HAP-1 (cell line): ENCODE measurements at regions not wholly inside any gene's neighbourhood (a gene's known extent, or its start where the extent isn't known, plus 50 kb on each side); places are given as distances from the start of the nearest gene placed in this dataset.
"Not testable (repeated sequence)": the region's sequence is repeated elsewhere in the genome, so short reads cannot be mapped to it uniquely, and the experiment has no call there.

Source experiments
- DNase-seq, 2 experiments: peaks; one replicate each; pipeline ENCODE4 v3.0.0-alpha.2; 2016 to 2020; ENCODE audit warnings: low spot score in 2 of 2
- H3K27me3 ChIP-seq: fragments of 250-450 bp; sonication (Bioruptor Pico); 2 replicates; pipeline ENCODE4 v1.5.1; 2020; ENCODE audit warnings: low read depth, mild to moderate bottlenecking, moderate library complexity
- H3K36me3 ChIP-seq: fragments of 250-450 bp; sonication (Bioruptor Pico); replicated peaks from 2 replicates; pipeline ENCODE4 v1.5.1; 2020; ENCODE audit warnings: mild to moderate bottlenecking
- H3K4me1 ChIP-seq: fragments of 250-450 bp; sonication (Bioruptor Pico); 2 replicates; pipeline ENCODE4 v1.5.1; 2020; ENCODE audit warnings: mild to moderate bottlenecking
- H3K4me3 ChIP-seq: fragments of 250-450 bp; sonication (Bioruptor Pico); 2 replicates; pipeline ENCODE4 v1.5.1; 2020; ENCODE audit warnings: mild to moderate bottlenecking, moderate library complexity
- H3K9me3 ChIP-seq: fragments of 250-450 bp; sonication (Bioruptor Pico); 2 replicates; pipeline ENCODE4 v1.5.1; 2020; ENCODE audit warnings: mild to moderate bottlenecking, moderate library complexity
- in situ Hi-C: fragments of 300-500 bp; cut with MboI; formaldehyde crosslinking; loops from 3 replicates; pipeline ENCODE4 v1.14.3; 2020; ENCODE audit warnings: low sequenced_read_pairs, inconsistent platforms, mixed read lengths

DNA sequence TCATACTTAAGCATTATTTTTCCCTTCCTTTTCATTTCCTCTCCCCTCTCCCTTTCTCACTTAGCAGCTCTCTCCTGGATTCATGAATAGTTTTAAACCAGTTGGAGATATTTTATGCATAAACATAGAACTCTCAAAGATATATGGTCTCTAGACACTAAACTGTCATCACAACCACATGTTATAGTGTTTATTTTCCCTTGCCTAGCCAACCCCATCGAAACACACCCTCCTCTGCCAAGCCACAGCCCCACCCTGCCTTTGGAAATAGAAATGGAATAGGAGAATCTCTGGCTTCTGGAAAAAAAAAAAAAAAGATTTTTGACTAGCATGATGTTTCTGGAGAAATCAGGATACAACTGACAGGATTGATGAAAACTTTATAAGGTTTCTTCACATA lies 64.8 kb upstream of the RBPJ start:
- no peaks in the 10 kb centered on the region for H3K4me1 ChIP-seq
- no peaks in the 10 kb centered on the region for H3K9me3 ChIP-seq
- no peaks in the 10 kb centered on the region for H3K36me3 ChIP-seq
- in situ Hi-C loops: no loop called here
- H3K4me3 ChIP-seq: no peak overlapping the region
- no peaks in the 10 kb centered on the region; the same call in 1 of the 2 replicates for H3K27me3 ChIP-seq
- no peak for DNase-seq

GRCh38 chr4:26257444-26257843 lies 63.4 kb upstream of the RBPJ start:
- DNase-seq, H3K36me3 ChIP-seq, in situ Hi-C loops, H3K4me3 ChIP-seq, H3K4me1 ChIP-seq, H3K9me3 ChIP-seq, H3K27me3 ChIP-seq: not testable (repeated sequence)

DNA sequence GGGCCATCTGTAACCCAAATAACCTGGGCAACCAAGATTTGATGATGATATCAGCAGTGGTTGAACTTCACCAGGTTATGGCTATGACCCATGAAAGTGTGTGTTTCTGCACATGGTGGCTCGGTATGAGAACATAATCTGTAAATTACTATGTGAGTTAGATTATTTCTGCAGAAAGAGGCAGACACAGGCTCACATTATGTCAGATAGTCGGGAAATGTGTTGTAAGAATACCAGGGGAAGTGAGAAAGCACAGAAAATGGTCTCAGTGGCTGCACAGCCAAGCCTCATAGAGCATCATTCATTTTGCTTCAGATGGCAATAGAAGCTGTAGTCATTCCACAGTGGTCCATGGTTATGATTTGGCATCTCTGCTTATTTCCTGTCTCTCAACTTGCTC lies 63.0 kb upstream of the RBPJ start:
- H3K27me3 ChIP-seq: peaks cover 3% of the 10 kb centered on the region; the same call in 1 of the 2 replicates
- H3K36me3 ChIP-seq: no peaks in the 10 kb centered on the region
- in situ Hi-C loops: no loop called here
- H3K4me3 ChIP-seq: no peak overlapping the region
- H3K4me1 ChIP-seq: no peaks in the 10 kb centered on the region
- DNase-seq: no peak
- no peaks in the 10 kb centered on the region for H3K9me3 ChIP-seq

- DNase-seq: no peak
- Histone ChIP-seq H3K4me1 (no peaks in the 10 kb centered on the region), H3K9me3 (no peaks in the 10 kb centered on the region), H3K4me3 (no peak overlapping the region), H3K27me3 (peaks cover 3% of the 10 kb centered on the region; the same call in 1 of the 2 replicates), H3K36me3 (no peaks in the 10 kb centered on the region)
- in situ Hi-C loops: no loop called here
Observed at GRCh38 chr4:26260571-26260970, 60.2 kb upstream of the RBPJ start.

DNA sequence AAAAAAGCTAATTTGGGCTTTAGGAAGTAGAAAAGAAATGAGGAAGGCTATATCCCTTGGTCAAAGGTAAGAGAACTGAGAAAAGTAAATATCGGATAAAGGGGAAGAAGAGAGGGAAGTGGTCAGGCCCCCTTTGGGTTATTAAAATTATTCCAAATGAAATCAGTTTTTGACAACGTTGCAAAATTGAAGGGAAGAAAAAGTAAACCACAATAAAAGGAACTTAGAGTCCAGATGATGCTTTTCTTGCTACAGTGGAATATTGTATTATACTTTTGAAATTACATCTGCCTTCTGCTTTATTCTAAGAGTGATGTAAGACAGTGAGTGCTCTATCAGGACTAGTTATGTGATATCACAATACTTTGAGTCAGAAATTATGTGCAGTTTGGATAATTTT lies 59.4 kb upstream of the RBPJ start:
- no peak for DNase-seq
- Histone ChIP-seq H3K27me3 (peaks cover 3% of the 10 kb centered on the region; the same call in 1 of the 2 replicates), H3K4me3 (no peak overlapping the region), H3K36me3 (no peaks in the 10 kb centered on the region), H3K4me1 (no peaks in the 10 kb centered on the region), H3K9me3 (no peaks in the 10 kb centered on the region)
- in situ Hi-C loops: no loop called here

DNA sequence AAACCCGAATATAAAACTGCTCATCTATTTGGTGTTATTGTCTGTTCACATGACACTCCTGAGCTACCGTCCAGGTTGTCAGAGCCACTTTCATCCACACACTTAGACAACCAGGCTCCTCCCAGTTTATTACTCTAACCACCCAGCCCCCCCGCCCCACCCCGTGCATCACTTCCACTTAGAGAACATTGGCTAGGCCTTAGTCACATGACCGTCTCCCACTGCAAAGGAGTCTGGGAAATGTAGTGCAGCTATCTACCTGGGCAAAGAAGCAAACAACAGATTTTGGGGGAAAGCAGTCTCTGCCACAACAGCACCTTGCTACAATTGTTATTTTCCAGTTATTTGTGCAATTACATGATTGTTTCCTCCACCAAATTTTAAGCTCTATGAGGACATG lies 57.6 kb upstream of the RBPJ start:
- DNase-seq: peak in 1 of 2 experiments; percentile 19

GRCh38 chr4:26264109-26264508 lies 56.7 kb upstream of the RBPJ start:
- H3K4me3 ChIP-seq: no peak overlapping the region
- no peaks in the 10 kb centered on the region for H3K4me1 ChIP-seq
- DNase-seq: no peak
- no peaks in the 10 kb centered on the region for H3K36me3 ChIP-seq
- no peaks in the 10 kb centered on the region for H3K9me3 ChIP-seq
- in situ Hi-C loops: no loop called here
- peaks cover 3% of the 10 kb centered on the region; the same call in 1 of the 2 replicates for H3K27me3 ChIP-seq

More for the DNA sequence above, 57.6 kb upstream of the RBPJ start:
- Histone ChIP-seq H3K36me3 (no peaks in the 10 kb centered on the region), H3K4me3 (no peak overlapping the region), H3K27me3 (peaks cover 3% of the 10 kb centered on the region; the same call in 1 of the 2 replicates), H3K9me3 (no peaks in the 10 kb centered on the region), H3K4me1 (no peaks in the 10 kb centered on the region)
- in situ Hi-C loops: no loop called here

DNA sequence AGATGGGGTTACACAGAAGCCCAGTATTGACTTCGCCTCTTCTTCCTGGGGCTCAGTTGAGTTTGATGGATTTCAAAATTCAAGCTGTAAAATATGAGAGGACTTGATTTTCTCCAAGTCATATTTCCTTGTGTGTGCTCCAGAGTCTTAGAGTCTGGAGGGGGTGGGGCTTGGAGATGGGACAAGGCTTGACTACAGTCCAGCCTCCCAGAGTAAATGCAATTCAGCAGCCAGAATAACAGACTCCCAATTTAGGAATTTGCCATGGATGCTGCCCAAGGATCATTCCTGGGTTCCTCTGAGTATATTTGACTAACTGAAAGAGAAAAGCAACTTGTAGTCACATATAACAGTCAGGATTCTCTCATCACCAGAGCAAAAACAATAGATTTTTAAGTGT lies 53.7 kb upstream of the RBPJ start:
- no peak overlapping the region for H3K4me3 ChIP-seq
- 0 out of 2 replicates have a peak, but pooled peaks cover 6% of the 10 kb centered on the region for H3K27me3 ChIP-seq
- H3K36me3 ChIP-seq: no peaks in the 10 kb centered on the region
- no peaks in the 10 kb centered on the region for H3K9me3 ChIP-seq
- DNase-seq: no peak
- H3K4me1 ChIP-seq: no peaks in the 10 kb centered on the region
- in situ Hi-C loops: no loop called here

- Histone ChIP-seq H3K36me3 (no peaks in the 10 kb centered on the region), H3K4me1 (no peaks in the 10 kb centered on the region), H3K27me3 (0 out of 2 replicates have a peak, but pooled peaks cover 6% of the 10 kb centered on the region), H3K4me3 (no peak overlapping the region), H3K9me3 (no peaks in the 10 kb centered on the region)
- in situ Hi-C loops: no loop called here
- no peak for DNase-seq
Observed at GRCh38 chr4:26268246-26268645, 52.6 kb upstream of the RBPJ start.

GRCh38 chr4:26269038-26269437 lies 51.8 kb upstream of the RBPJ start:
- in situ Hi-C loops: no loop called here
- H3K9me3 ChIP-seq: no peaks in the 10 kb centered on the region
- no peaks in the 10 kb centered on the region for H3K36me3 ChIP-seq
- no peak for DNase-seq
- H3K4me3 ChIP-seq: no peak overlapping the region
- H3K4me1 ChIP-seq: no peaks in the 10 kb centered on the region
- H3K27me3 ChIP-seq: 0 out of 2 replicates have a peak, but pooled peaks cover 6% of the 10 kb centered on the region
